ENCODE measurements at regions not wholly inside any gene's neighbourhood (a gene's known extent, or its start where the extent isn't known, plus 50 kb on each side); places are given as distances from the start of the nearest gene placed in this dataset.

DNA sequence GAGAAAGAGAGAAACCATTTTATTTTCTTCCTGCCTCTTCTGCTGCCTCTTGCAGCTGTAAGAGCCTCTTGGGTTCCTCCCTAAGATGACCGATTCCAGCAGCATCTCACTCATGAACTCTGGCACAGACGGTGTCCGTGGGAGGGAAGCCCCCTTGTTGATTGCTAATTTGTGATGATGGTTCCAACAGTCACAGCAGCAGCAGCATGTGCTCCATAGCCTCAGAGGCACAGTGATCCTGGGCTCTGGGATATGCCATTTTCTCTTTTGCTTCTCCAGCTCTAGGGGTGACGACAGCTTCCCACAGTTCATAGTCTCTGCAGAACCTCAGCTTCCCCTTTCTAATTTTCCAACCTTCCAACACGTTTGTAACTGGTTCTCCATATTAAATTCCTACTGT is 324.2 kb upstream of the HS6ST1 start:
- ATAC-seq: no peak
- no peaks in the 10 kb centered on the region for H3K4me1 ChIP-seq (replicated peaks in 1 of 2; ENCODE audit: control insufficient read depth in 2 of 2, insufficient read depth in 2 of 2, low read length in 2 of 2)
- POLR2A ChIA-PET: no interaction called here
- no peak for TF ChIP-seq CTBP1 (IDR thresholded peaks at IDR 0.05; ENCODE audit: borderline replicate concordance)
- no peak for TF ChIP-seq ILF3 (IDR thresholded peaks at IDR 0.05; ENCODE audit: borderline replicate concordance)
- TF ChIP-seq ZNF41 (CRISPR knock-in tag; conservative IDR thresholded peaks at IDR 0.05): no peak
- TF ChIP-seq ZBTB40 (IDR thresholded peaks at IDR 0.05): no peak
- TF ChIP-seq ZBTB40 (CRISPR knock-in tag; IDR thresholded peaks at IDR 0.05): no peak
- TF ChIP-seq SREBF2 (CRISPR knock-in tag; IDR thresholded peaks at IDR 0.05): no peak
- no peak for TF ChIP-seq NELFE (IDR thresholded peaks at IDR 0.05; ENCODE audit: insufficient read depth, insufficient read length)
- TF ChIP-seq CUX1 (CRISPR knock-in tag; IDR thresholded peaks at IDR 0.05): no peak
- TF ChIP-seq BRCA1 (IDR thresholded peaks at IDR 0.05): no peak
- no peak for TF ChIP-seq BRCA1 (CRISPR knock-in tag; IDR thresholded peaks at IDR 0.05)

More for the DNA sequence above, 324.2 kb upstream of the HS6ST1 start:
- no peaks in the 10 kb centered on the region for H3K9me1 ChIP-seq (ENCODE audit: control insufficient read depth, insufficient read depth, low read length)
- H3K4me3 ChIP-seq: no peak overlapping the region
- H3K27ac ChIP-seq (ENCODE audit: extremely low read depth, low read depth, low read length): no peak overlapping the region
- DNase-seq (ENCODE audit: extremely low read depth in 1 of 4, low spot score in 3 of 4) (no peak), FAIRE-seq (no peak)
- H3K9ac ChIP-seq (ENCODE audit: insufficient read depth in 1 of 2, low read depth in 2 of 2, low read length in 2 of 2): no peak overlapping the region
- in situ Hi-C loops (cut with MboI) (no loop called here), intact Hi-C loops (cut with micrococcal nuclease) (no loop called here)
- H3K36me3 ChIP-seq (ENCODE audit: control insufficient read depth, insufficient read depth, low read length): no peaks in the 10 kb centered on the region
- H3K9me3 ChIP-seq (replicated peaks; ENCODE audit: control insufficient read depth, insufficient read depth, low read depth, low read length): no peaks in the 10 kb centered on the region
- H2AFZ ChIP-seq (ENCODE audit: low read depth, low read length): no peak overlapping the region
- WGBS (ENCODE audit: insufficient coverage, low coverage, missing lambda C conversion rate): 0% methylated on average over 5 of the region's 5 CpGs
- CTCF ChIA-PET (ENCODE audit: low intra/inter-chr PET ratio): no interaction called here
- peaks cover 2 to 47% of the 10 kb centered on the region in 2 experiments; a peak in 2 of 5 replicates for H3K27me3 ChIP-seq (ENCODE audit: control insufficient read depth in 2 of 2, insufficient read depth in 2 of 2, low read length in 2 of 2)
- no peak overlapping the region for H3K4me2 ChIP-seq (ENCODE audit: insufficient read depth, low read length)
- no peaks in the 10 kb centered on the region for H3K79me2 ChIP-seq (ENCODE audit: control insufficient read depth, insufficient read depth, low read length)
- H4K20me1 ChIP-seq (replicated peaks; ENCODE audit: control insufficient read depth, insufficient read depth, low read length): no peaks in the 10 kb centered on the region
- no TSS peak for BruUV-seq (replicated peaks)
